Mucosa of rectum (tissue), 2 donors: ENCODE measurements at regions not wholly inside any gene's neighbourhood (a gene's known extent, or its start where the extent isn't known, plus 50 kb on each side); places are given as distances from the start of the nearest gene placed in this dataset.
"Not testable (repeated sequence)": the region's sequence is repeated elsewhere in the genome, so short reads cannot be mapped to it uniquely, and the experiment has no call there.

Experiments
- H3K27ac ChIP-seq, 2 donors: one replicate each; pipeline ENCODE4 v1.7.0; 2013; ENCODE audit warnings: inconsistent platforms in 2 of 2, low read depth in 2 of 2, low read length in 2 of 2
- H3K27me3 ChIP-seq, 2 donors: one replicate each; pipeline ENCODE4 v1.7.0; 2013; ENCODE audit warnings: low read length in 2 of 2; ENCODE audit not compliant: control insufficient read depth in 2 of 2, insufficient read depth in 2 of 2
- H3K36me3 ChIP-seq, 2 donors: one replicate each; pipeline ENCODE4 v1.7.0; 2013; ENCODE audit warnings: low read length in 2 of 2; ENCODE audit not compliant: control insufficient read depth in 2 of 2, insufficient read depth in 2 of 2
- H3K4me1 ChIP-seq, 2 donors: one replicate each; pipeline ENCODE4 v1.7.0; 2013; ENCODE audit warnings: low read length in 2 of 2, mild to moderate bottlenecking in 1 of 2; ENCODE audit not compliant: control insufficient read depth in 2 of 2, insufficient read depth in 2 of 2
- H3K4me3 ChIP-seq, 2 donors: one replicate each; pipeline ENCODE4 v1.7.0; 2013; ENCODE audit warnings: low read length in 2 of 2
- H3K9ac ChIP-seq, 2 donors: one replicate each; pipeline ENCODE4 v1.7.0; 2013; ENCODE audit warnings: low read length in 2 of 2, low read depth in 1 of 2, mild to moderate bottlenecking in 1 of 2
- H3K9me3 ChIP-seq, 2 donors: one replicate each; pipeline ENCODE4 v1.7.0; 2013; ENCODE audit warnings: low read length in 2 of 2; ENCODE audit not compliant: control insufficient read depth in 2 of 2
- donor health status: healthy.
- donor health status: Normal muscosa, but diverticular disease.

GRCh38 chr7:53473371-53473770, 437.9 kb downstream of the POM121L12 start:
- no peak overlapping the region for H3K9ac ChIP-seq
- no peaks in the 10 kb centered on the region for H3K27me3 ChIP-seq

GRCh38 chr7:53475776-53476175, 440.3 kb downstream of the POM121L12 start:
- H3K27me3 ChIP-seq, result no peaks in the 10 kb centered on the region
- H3K9me3 ChIP-seq, result no peaks in the 10 kb centered on the region
- H3K9ac ChIP-seq, result no peak overlapping the region
- no peak overlapping the region for H3K27ac ChIP-seq
- no peak overlapping the region for H3K4me3 ChIP-seq
- no peaks in the 10 kb centered on the region for H3K4me1 ChIP-seq
- no peaks in the 10 kb centered on the region for H3K36me3 ChIP-seq

More at GRCh38 chr7:53473371-53473770, 437.9 kb downstream of the POM121L12 start:
- H3K4me1 ChIP-seq, result no peaks in the 10 kb centered on the region
- no peaks in the 10 kb centered on the region for H3K9me3 ChIP-seq
- no peak overlapping the region for H3K27ac ChIP-seq
- no peaks in the 10 kb centered on the region for H3K36me3 ChIP-seq
- no peak overlapping the region for H3K4me3 ChIP-seq

- H3K4me1 ChIP-seq, result no peaks in the 10 kb centered on the region
- no peaks in the 10 kb centered on the region for H3K27me3 ChIP-seq
- no peak overlapping the region for H3K27ac ChIP-seq
- H3K9me3 ChIP-seq, result no peaks in the 10 kb centered on the region
- no peak overlapping the region for H3K9ac ChIP-seq
- no peaks in the 10 kb centered on the region for H3K36me3 ChIP-seq
- H3K4me3 ChIP-seq, result no peak overlapping the region
Observed at GRCh38 chr7:53476566-53476965, 441.1 kb downstream of the POM121L12 start.

- Histone ChIP-seq H3K9ac (no peak overlapping the region), H3K27ac (no peak overlapping the region), H3K4me3 (no peak overlapping the region), H3K9me3 (no peaks in the 10 kb centered on the region), H3K36me3 (no peaks in the 10 kb centered on the region), H3K27me3 (no peaks in the 10 kb centered on the region), H3K4me1 (no peaks in the 10 kb centered on the region)
Observed at GRCh38 chr7:53485354-53485753, 449.9 kb downstream of the POM121L12 start.

GRCh38 chr7:53491051-53491450, 455.6 kb downstream of the POM121L12 start:
- H3K4me3 ChIP-seq, result no peak overlapping the region

GRCh38 chr7:53495181-53495580, 459.7 kb downstream of the POM121L12 start:
- H3K27me3 ChIP-seq, H3K36me3 ChIP-seq, H3K9me3 ChIP-seq, H3K4me3 ChIP-seq, H3K4me1 ChIP-seq, H3K27ac ChIP-seq, H3K9ac ChIP-seq: not testable (repeated sequence)

More at GRCh38 chr7:53491051-53491450, 455.6 kb downstream of the POM121L12 start:
- Histone ChIP-seq H3K36me3 (no peaks in the 10 kb centered on the region), H3K9ac (no peak overlapping the region), H3K9me3 (peaks cover 0 to 4% of the 10 kb centered on the region in 2 donors), H3K4me1 (no peaks in the 10 kb centered on the region), H3K27me3 (no peaks in the 10 kb centered on the region), H3K27ac (no peak overlapping the region)

GRCh38 chr7:53500076-53500475, 464.6 kb downstream of the POM121L12 start:
- Histone ChIP-seq H3K9me3 (no peaks in the 10 kb centered on the region), H3K27me3 (no peaks in the 10 kb centered on the region), H3K4me3 (no peak overlapping the region), H3K9ac (no peak overlapping the region), H3K36me3 (no peaks in the 10 kb centered on the region), H3K27ac (no peak overlapping the region), H3K4me1 (no peaks in the 10 kb centered on the region)

GRCh38 chr7:53504914-53505313, 469.5 kb downstream of the POM121L12 start:
- Histone ChIP-seq H3K9ac (no peak overlapping the region), H3K4me3 (no peak overlapping the region), H3K27ac (no peak overlapping the region), H3K4me1 (no peaks in the 10 kb centered on the region), H3K36me3 (no peaks in the 10 kb centered on the region), H3K27me3 (no peaks in the 10 kb centered on the region), H3K9me3 (no peaks in the 10 kb centered on the region)

- Histone ChIP-seq H3K4me1 (no peaks in the 10 kb centered on the region), H3K4me3 (no peak overlapping the region), H3K36me3 (no peaks in the 10 kb centered on the region), H3K27ac (no peak overlapping the region), H3K27me3 (no peaks in the 10 kb centered on the region), H3K9ac (no peak overlapping the region), H3K9me3 (peaks cover 0 to 3% of the 10 kb centered on the region in 2 donors)
Observed at GRCh38 chr7:53518319-53518718, 482.9 kb downstream of the POM121L12 start.

- Histone ChIP-seq H3K4me1 (no peaks in the 10 kb centered on the region), H3K9ac (no peak overlapping the region), H3K36me3 (no peaks in the 10 kb centered on the region), H3K27ac (no peak overlapping the region), H3K27me3 (no peaks in the 10 kb centered on the region), H3K9me3 (no peaks in the 10 kb centered on the region), H3K4me3 (no peak overlapping the region)
Observed at GRCh38 chr7:53520841-53521240, 485.4 kb downstream of the POM121L12 start.

- Histone ChIP-seq H3K27ac (no peak overlapping the region), H3K4me3 (no peak overlapping the region), H3K9ac (no peak overlapping the region), H3K36me3 (no peaks in the 10 kb centered on the region), H3K4me1 (no peaks in the 10 kb centered on the region), H3K9me3 (no peaks in the 10 kb centered on the region), H3K27me3 (no peaks in the 10 kb centered on the region)
Observed at GRCh38 chr7:53521638-53522184, 486.3 kb downstream of the POM121L12 start.
